Bronchial epithelial cell (primary cell): ENCODE measurements at regions not wholly inside any gene's neighbourhood (a gene's known extent, or its start where the extent isn't known, plus 50 kb on each side); places are given as distances from the start of the nearest gene placed in this dataset.

Source experiments
- DNase-seq: peaks from one replicate; pipeline ENCODE4 v3.0.0-alpha.2; 2010; ENCODE audit warnings: low read depth
- FAIRE-seq: peaks from 2 replicates; lab custom pipeline; 2011; peaks lifted over from hg19 to GRCh38; lab: Jason Lieb, UNC
- H3K27me3 ChIP-seq: 2 replicates; pipeline ENCODE4 v1.5.1; 2011; ENCODE audit warnings: low read length; ENCODE audit not compliant: control insufficient read depth, insufficient read depth
- H3K36me3 ChIP-seq: 2 replicates; pipeline ENCODE4 v1.5.1; 2011; ENCODE audit warnings: low read length; ENCODE audit not compliant: control insufficient read depth, insufficient read depth
- H3K4me3 ChIP-seq: 2 replicates; pipeline ENCODE4 v1.5.1; 2011; ENCODE audit warnings: mild to moderate bottlenecking, low read depth, low read length, control low read depth
- TF ChIP-seq, protein P1 (sequence below): IDR thresholded peaks from 2 replicates; pipeline ENCODE4 v1.5.1; 2011; ENCODE audit warnings: mild to moderate bottlenecking, moderate library complexity, low read length, control low read depth, inconsistent platforms; ENCODE audit not compliant: insufficient read depth, severe bottlenecking

DNA sequence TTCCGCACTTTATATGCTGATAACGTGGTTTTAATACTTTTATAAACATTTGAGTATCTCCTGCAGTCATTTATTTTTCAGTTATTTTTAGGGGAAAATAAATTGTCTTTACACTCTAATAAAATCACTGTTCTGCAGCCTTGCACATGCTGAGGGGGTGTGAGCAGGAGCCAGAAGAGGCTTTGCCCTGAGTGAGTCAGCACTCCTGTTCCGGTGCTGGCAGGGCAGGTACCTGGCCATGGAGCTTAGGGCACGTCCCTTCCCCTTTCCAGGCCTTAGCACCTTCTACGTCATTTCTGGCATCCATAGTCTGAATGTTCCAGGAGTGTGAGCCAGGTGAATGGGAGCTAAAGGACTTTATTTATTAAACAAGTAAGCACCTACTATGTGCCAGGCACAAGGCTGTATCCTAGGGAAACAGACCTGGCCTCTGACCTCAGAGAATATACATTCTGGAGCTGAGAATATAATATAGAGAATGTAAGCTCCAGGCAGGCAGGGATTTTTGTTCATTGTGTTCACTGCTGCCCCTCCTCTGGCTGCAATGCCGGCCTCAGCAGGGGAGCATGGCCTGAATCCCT, 402.9 kb downstream of the PTPRU start:
- Histone ChIP-seq H3K27me3 (no peaks in the 10 kb centered on the region), H3K4me3 (no peak overlapping the region), H3K36me3 (no peaks in the 10 kb centered on the region)
- TF ChIP-seq, protein P1, sequence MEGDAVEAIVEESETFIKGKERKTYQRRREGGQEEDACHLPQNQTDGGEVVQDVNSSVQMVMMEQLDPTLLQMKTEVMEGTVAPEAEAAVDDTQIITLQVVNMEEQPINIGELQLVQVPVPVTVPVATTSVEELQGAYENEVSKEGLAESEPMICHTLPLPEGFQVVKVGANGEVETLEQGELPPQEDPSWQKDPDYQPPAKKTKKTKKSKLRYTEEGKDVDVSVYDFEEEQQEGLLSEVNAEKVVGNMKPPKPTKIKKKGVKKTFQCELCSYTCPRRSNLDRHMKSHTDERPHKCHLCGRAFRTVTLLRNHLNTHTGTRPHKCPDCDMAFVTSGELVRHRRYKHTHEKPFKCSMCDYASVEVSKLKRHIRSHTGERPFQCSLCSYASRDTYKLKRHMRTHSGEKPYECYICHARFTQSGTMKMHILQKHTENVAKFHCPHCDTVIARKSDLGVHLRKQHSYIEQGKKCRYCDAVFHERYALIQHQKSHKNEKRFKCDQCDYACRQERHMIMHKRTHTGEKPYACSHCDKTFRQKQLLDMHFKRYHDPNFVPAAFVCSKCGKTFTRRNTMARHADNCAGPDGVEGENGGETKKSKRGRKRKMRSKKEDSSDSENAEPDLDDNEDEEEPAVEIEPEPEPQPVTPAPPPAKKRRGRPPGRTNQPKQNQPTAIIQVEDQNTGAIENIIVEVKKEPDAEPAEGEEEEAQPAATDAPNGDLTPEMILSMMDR: no peak
- DNase-seq (peak; percentile 75), FAIRE-seq (peak; percentile 7)

DNA sequence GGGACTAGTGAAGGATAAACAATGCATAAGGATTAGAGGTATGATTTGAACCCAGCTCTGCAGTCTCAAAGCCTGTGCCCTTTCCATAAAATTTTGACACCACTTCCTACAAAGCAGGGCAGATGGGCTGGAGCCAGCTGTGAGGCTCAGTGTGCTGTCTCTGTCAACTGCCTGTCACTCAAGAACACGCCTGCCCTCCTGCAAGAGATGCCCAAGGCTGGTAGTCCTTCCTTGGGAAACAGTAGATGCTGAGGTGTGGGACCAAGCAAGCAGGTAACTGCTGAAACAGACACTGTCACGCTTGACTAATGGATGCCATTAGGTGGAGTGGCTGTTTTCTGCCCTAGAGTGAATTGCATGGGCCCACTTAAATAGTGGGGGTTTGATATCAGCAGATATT, 402.0 kb downstream of the PTPRU start:
- TF ChIP-seq, protein P1: no peak
- FAIRE-seq (no peak), DNase-seq (no peak)
- no peaks in the 10 kb centered on the region for H3K27me3 ChIP-seq
- no peak overlapping the region for H3K4me3 ChIP-seq
- H3K36me3 ChIP-seq: no peaks in the 10 kb centered on the region

DNA sequence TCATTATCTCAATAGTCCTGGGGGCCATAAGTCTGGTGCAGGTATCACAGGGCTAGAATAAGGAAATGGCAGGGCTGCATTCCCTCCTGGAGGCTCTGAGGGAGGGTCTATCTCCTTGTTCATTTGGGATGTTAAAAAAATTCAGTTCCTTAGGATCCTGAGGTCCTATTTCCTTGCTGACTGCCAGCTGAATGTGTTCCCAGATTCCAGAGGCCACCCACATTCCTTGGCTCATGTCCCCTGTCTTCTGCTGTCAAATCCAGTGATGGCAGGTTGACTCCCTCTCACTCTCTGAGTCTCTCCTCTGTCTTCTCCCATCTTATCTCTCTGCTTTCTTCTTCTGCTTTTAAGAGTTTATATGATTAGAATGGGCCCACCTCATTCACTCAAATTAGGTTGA, 400.6 kb downstream of the PTPRU start:
- Histone ChIP-seq H3K4me3 (no peak overlapping the region), H3K36me3 (no peaks in the 10 kb centered on the region), H3K27me3 (no peaks in the 10 kb centered on the region)
- FAIRE-seq (no peak), DNase-seq (no peak)
- TF ChIP-seq, protein P1: no peak

DNA sequence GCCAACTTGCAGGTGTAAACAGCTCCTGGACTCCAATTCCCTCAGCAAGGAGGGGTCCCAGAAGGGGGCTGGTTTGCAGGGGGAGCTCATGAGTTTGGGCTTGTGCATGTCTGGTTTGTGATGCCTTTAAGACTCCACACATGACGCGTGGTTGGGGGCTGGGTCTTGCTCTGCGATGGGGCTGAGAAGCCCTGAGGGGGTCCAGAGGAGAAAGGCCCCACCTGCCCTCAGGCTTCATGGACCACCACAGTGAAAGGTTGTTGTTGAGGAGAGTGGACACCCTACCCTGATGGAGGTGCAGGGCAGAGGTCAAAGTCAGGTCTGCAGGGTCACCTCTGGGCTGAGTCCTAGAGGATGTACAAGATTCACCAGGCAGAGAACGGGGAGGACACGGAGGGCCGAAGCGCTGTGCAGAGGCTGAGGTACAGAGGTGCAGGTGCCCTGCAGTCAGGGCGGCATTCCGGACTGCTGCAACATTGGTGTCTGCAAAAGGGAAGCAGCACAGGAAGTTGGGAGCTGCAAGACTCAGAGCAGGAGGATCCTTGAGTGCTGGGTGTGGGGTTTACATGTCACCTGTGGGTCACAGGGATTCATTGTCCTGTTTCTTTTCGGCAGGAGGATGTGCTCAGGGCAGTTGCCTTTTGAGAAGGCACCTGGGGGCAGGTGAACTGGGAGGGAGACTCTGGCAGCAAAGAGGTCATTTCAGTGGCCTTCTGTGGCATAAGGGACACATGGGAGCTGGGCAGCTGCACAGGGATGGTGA, 399.4 kb downstream of the PTPRU start:
- no peaks in the 10 kb centered on the region for H3K27me3 ChIP-seq
- no peak overlapping the region for H3K4me3 ChIP-seq
- DNase-seq: no peak
- TF ChIP-seq, protein P1: no peak
- peak; percentile 95 for FAIRE-seq
- H3K36me3 ChIP-seq: no peaks in the 10 kb centered on the region

DNA sequence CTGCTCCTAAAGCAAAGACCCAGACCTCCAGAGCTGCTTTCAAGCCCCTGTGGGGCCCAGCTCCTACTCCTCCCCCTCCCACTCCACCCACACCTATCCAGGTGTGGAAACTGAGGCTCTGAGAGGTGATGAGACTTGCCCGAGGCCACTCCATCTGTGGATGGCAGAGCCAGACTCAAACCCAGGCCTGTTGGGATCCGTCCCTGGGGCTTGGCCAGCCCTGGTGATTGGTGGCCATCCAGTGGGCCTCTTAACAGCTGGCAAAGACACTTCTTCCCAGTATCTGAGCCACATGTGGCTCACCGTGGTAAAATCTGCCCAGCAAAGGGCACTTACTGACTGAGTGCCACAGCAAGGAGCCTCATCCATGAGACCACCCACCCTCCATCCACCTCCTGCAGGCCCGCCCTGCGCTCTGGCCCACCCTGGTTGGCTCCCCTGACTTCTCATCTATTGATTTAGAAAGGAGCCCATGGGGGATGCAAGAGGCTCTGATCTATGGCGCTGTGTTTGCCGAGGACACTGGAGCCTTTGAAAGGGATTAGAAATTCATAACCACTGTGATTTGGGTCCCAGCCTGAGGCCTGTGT, 398.5 kb downstream of the PTPRU start:
- DNase-seq (no peak), FAIRE-seq (no peak)
- Histone ChIP-seq H3K36me3 (no peaks in the 10 kb centered on the region), H3K4me3 (no peak overlapping the region), H3K27me3 (no peaks in the 10 kb centered on the region)
- TF ChIP-seq, protein P1: no peak
